Spleen (tissue), 7 donors: ENCODE measurements at regions not wholly inside any gene's neighbourhood (a gene's known extent, or its start where the extent isn't known, plus 50 kb on each side); places are given as distances from the start of the nearest gene placed in this dataset.

Source experiments
- POLR2AphosphoS5 ChIP-seq, 3 donors: sonication (generic); formaldehyde crosslinking; IDR thresholded peaks; one replicate each; pipeline ENCODE4 v1.5.1; 2017; ENCODE audit warnings: antibody characterized with exemption in 3 of 3
- TF ChIP-seq, protein P1 (sequence below), 11 experiments: fragments of 200-600 bp in 7 of 11; fragments of 450-650 bp in 4 of 11; sonication (generic) in 4 of 11; IDR thresholded peaks in 8 of 11; conservative IDR thresholded peaks in 3 of 11; 1 replicate in 7 of 11; 2 replicates in 4 of 11; pipeline versions ENCODE4 v1.4.0 to v1.8.0; 2016 to 2021; ENCODE audit warnings: antibody characterized with exemption in 11 of 11, inconsistent platforms in 4 of 11, mild to moderate bottlenecking in 1 of 11
- donor health status: DM: no; HTN: no; CAD: no; lungs with moderate emphysema.
- donor health status: DM: no; HTN: no; CAD: no.
- donor health status: DM: no; HTN: no; CAD: no.

- TF ChIP-seq, protein P1, sequence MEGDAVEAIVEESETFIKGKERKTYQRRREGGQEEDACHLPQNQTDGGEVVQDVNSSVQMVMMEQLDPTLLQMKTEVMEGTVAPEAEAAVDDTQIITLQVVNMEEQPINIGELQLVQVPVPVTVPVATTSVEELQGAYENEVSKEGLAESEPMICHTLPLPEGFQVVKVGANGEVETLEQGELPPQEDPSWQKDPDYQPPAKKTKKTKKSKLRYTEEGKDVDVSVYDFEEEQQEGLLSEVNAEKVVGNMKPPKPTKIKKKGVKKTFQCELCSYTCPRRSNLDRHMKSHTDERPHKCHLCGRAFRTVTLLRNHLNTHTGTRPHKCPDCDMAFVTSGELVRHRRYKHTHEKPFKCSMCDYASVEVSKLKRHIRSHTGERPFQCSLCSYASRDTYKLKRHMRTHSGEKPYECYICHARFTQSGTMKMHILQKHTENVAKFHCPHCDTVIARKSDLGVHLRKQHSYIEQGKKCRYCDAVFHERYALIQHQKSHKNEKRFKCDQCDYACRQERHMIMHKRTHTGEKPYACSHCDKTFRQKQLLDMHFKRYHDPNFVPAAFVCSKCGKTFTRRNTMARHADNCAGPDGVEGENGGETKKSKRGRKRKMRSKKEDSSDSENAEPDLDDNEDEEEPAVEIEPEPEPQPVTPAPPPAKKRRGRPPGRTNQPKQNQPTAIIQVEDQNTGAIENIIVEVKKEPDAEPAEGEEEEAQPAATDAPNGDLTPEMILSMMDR (IDR thresholded peaks at IDR 0.05 in 8 of 11, conservative IDR thresholded peaks at IDR 0.05 in 3 of 11) = no peak
- TF ChIP-seq POLR2AphosphoS5 (IDR thresholded peaks at IDR 0.05) = no peak
Measured at GRCh38 chr3:101146946-101147345, 153.7 kb upstream of the ABI3BP start.
